Keratinocyte (primary cell): ENCODE measurements at regions not wholly inside any gene's neighbourhood (a gene's known extent, or its start where the extent isn't known, plus 50 kb on each side); places are given as distances from the start of the nearest gene placed in this dataset.

Experiments used
- DNase-seq: peaks from one replicate; pipeline ENCODE4 v3.0.0-alpha.2; 2011; ENCODE audit warnings: low read depth, missing footprints, low spot score
- FAIRE-seq: peaks from 2 replicates; lab custom pipeline; 2011; peaks lifted over from hg19 to GRCh38; lab: Jason Lieb, UNC
- H2AFZ ChIP-seq: 2 replicates; pipeline ENCODE4 v1.6.0; 2012; ENCODE audit warnings: low read length, control low read depth, inconsistent platforms; ENCODE audit not compliant: control insufficient read depth
- H3K27ac ChIP-seq: 2 replicates; pipeline ENCODE4 v1.5.1; 2011; ENCODE audit warnings: low read length; ENCODE audit not compliant: control insufficient read depth, insufficient read depth
- H3K27me3 ChIP-seq: 3 replicates; pipeline ENCODE4 v1.6.0; 2011; ENCODE audit warnings: low read length; ENCODE audit not compliant: control insufficient read depth, insufficient read depth; ENCODE audit errors: extremely low read depth
- H3K36me3 ChIP-seq, 2 experiments: 2 replicates in 1 of 2; 3 replicates in 1 of 2; pipeline ENCODE4 v1.5.1; 2011; ENCODE audit warnings: low read length in 2 of 2, mild to moderate bottlenecking in 1 of 2; ENCODE audit not compliant: control insufficient read depth in 2 of 2, insufficient read depth in 2 of 2; ENCODE audit errors: extremely low read depth in 1 of 2
- H3K4me1 ChIP-seq: 3 replicates; pipeline ENCODE4 v1.5.1; 2011; ENCODE audit warnings: low read length; ENCODE audit not compliant: control insufficient read depth, insufficient read depth; ENCODE audit errors: extremely low read depth
- H3K4me2 ChIP-seq: 3 replicates; pipeline ENCODE4 v1.6.0; 2011; ENCODE audit warnings: low read depth, low read length; ENCODE audit not compliant: control insufficient read depth, insufficient read depth; ENCODE audit errors: extremely low read depth
- H3K4me3 ChIP-seq, 3 experiments: fragments of 200-600 bp in 1 of 3; sonication (generic) in 1 of 3; 2 replicates in 2 of 3; 3 replicates in 1 of 3; pipeline ENCODE4 v1.5.1; 2011 to 2016; ENCODE audit warnings: low read length in 3 of 3, mild to moderate bottlenecking in 3 of 3, control low read depth in 2 of 3, inconsistent platforms in 1 of 3, low read depth in 1 of 3, mixed read lengths in 1 of 3, mixed run types in 1 of 3, moderate library complexity in 1 of 3; ENCODE audit not compliant: control insufficient read depth in 2 of 3, insufficient read depth in 2 of 3; ENCODE audit errors: extremely low read depth in 1 of 3
- H3K79me2 ChIP-seq: 2 replicates; pipeline ENCODE4 v1.6.0; 2012; ENCODE audit warnings: low read length; ENCODE audit not compliant: control insufficient read depth, insufficient read depth
- H3K9ac ChIP-seq: 3 replicates; pipeline ENCODE4 v1.6.0; 2011; ENCODE audit warnings: low read length; ENCODE audit not compliant: control insufficient read depth, insufficient read depth; ENCODE audit errors: extremely low read depth
- H3K9me1 ChIP-seq: 3 replicates; pipeline ENCODE4 v1.6.0; 2011; ENCODE audit warnings: low read length; ENCODE audit not compliant: control insufficient read depth, insufficient read depth; ENCODE audit errors: extremely low read depth
- H3K9me3 ChIP-seq: 2 replicates; pipeline ENCODE4 v1.5.1; 2012; ENCODE audit warnings: low read depth, low read length; ENCODE audit not compliant: control insufficient read depth
- H4K20me1 ChIP-seq: 3 replicates; pipeline ENCODE4 v1.6.0; 2011; ENCODE audit warnings: low read length; ENCODE audit not compliant: control insufficient read depth, insufficient read depth; ENCODE audit errors: extremely low read depth
- EZH2 ChIP-seq: IDR thresholded peaks from one replicate; pipeline ENCODE4 v1.6.1; 2012; ENCODE audit warnings: inconsistent platforms, mild to moderate bottlenecking, low read length, moderate library complexity
- dilution Hi-C: fragments of 300-500 bp; cut with MboI; formaldehyde crosslinking; loops from one replicate; pipeline ENCODE4 v1.7.0; 2020; ENCODE audit warnings: low sequenced_read_pairs; ENCODE audit not compliant: extremely low pct_ligation_motif_present
- TF ChIP-seq, protein P1 (sequence below), 3 experiments: IDR thresholded peaks in 1 of 3; conservative IDR thresholded peaks in 1 of 3; optimal IDR thresholded peaks in 1 of 3; 2 replicates in 2 of 3; 3 replicates in 1 of 3; pipeline versions ENCODE3 to v1.5.1; 2011; ENCODE audit warnings: low read length in 3 of 3, mild to moderate bottlenecking in 3 of 3, moderate library complexity in 2 of 3, control low read depth in 1 of 3, inconsistent platforms in 1 of 3; ENCODE audit not compliant: insufficient read depth in 2 of 3; ENCODE audit errors: extremely low read depth in 1 of 3

DNA sequence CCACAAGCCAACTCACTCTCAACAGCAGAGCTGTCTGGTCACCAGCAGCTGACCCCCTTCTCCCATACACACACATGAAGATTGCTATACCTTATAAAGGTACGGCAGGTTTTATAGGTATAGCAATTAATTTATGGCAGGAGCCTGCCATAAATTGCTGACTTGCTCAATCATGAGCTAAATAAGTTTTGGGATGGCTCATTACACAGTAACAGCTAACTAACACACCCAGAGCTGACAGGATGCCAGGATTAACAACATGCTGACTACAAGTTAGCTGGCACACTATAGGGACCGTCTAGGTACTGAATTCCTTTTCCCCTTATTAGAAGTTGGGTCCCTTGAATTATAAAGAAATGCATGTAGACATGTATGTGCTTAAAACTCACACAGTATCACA, 150.3 kb upstream of the KCNJ18 start:
- H3K4me1 ChIP-seq = peaks cover 7% of the 10 kb centered on the region
- H3K36me3 ChIP-seq = peaks cover 0 to 3% of the 10 kb centered on the region in 2 experiments
- no peak overlapping the region for H3K4me2 ChIP-seq
- dilution Hi-C loops = no loop called here
- peaks cover 2% of the 10 kb centered on the region for H3K9me1 ChIP-seq
- H3K9me3 ChIP-seq = peaks cover 9% of the 10 kb centered on the region
- DNase-seq = no peak
- H3K4me3 ChIP-seq = no peak overlapping the region
- no peak overlapping the region for H3K9ac ChIP-seq
- H3K27me3 ChIP-seq = no peaks in the 10 kb centered on the region
- H3K27ac ChIP-seq = no peak overlapping the region
- H4K20me1 ChIP-seq = no peaks in the 10 kb centered on the region
- TF ChIP-seq, protein P1, sequence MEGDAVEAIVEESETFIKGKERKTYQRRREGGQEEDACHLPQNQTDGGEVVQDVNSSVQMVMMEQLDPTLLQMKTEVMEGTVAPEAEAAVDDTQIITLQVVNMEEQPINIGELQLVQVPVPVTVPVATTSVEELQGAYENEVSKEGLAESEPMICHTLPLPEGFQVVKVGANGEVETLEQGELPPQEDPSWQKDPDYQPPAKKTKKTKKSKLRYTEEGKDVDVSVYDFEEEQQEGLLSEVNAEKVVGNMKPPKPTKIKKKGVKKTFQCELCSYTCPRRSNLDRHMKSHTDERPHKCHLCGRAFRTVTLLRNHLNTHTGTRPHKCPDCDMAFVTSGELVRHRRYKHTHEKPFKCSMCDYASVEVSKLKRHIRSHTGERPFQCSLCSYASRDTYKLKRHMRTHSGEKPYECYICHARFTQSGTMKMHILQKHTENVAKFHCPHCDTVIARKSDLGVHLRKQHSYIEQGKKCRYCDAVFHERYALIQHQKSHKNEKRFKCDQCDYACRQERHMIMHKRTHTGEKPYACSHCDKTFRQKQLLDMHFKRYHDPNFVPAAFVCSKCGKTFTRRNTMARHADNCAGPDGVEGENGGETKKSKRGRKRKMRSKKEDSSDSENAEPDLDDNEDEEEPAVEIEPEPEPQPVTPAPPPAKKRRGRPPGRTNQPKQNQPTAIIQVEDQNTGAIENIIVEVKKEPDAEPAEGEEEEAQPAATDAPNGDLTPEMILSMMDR (optimal IDR thresholded peaks at IDR 0.05 in 1 of 3, IDR thresholded peaks at IDR 0.05 in 1 of 3, conservative IDR thresholded peaks at IDR 0.05 in 1 of 3; ENCODE audit: extremely low read depth in 1 of 3, insufficient read depth in 2 of 3, low read length in 3 of 3) = no peak
- no peak for TF ChIP-seq EZH2
- no peak overlapping the region for H2AFZ ChIP-seq
- no peak for FAIRE-seq
- peaks cover 1% of the 10 kb centered on the region for H3K79me2 ChIP-seq

DNA sequence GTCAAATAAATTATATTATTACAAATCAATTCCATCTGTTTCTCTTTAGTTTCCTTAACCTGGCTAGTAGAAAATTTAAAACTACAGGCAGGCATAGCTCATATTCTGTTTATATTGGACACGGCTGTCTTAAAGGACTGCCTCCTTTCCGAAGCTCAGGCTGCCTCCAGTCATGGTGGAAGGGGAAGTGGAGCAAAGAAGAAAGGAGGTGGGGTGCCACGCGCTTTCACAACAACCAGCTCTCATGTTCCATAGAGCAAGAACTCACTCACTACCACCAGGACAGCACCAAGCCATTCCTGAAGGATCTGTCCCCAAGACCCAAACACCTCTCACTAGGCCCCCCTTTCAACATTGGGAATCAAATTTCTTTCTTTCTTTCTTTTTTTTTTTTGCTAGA, 149.3 kb upstream of the KCNJ18 start:
- TF ChIP-seq, protein P1 (optimal IDR thresholded peaks at IDR 0.05 in 1 of 3, IDR thresholded peaks at IDR 0.05 in 1 of 3, conservative IDR thresholded peaks at IDR 0.05 in 1 of 3; ENCODE audit: extremely low read depth in 1 of 3, insufficient read depth in 2 of 3, low read length in 3 of 3) = no peak
- TF ChIP-seq EZH2 = no peak
- Histone ChIP-seq H3K4me3 (no peak overlapping the region), H3K27ac (no peak overlapping the region), H3K4me1 (peaks cover 7% of the 10 kb centered on the region), H2AFZ (no peak overlapping the region), H3K9me3 (peaks cover 6% of the 10 kb centered on the region), H3K9ac (no peak overlapping the region), H3K79me2 (no peaks in the 10 kb centered on the region), H3K27me3 (no peaks in the 10 kb centered on the region), H4K20me1 (no peaks in the 10 kb centered on the region), H3K36me3 (peaks cover 0 to 3% of the 10 kb centered on the region in 2 experiments), H3K9me1 (peaks cover 2% of the 10 kb centered on the region), H3K4me2 (no peak overlapping the region)
- dilution Hi-C loops = no loop called here
- FAIRE-seq (no peak), DNase-seq (no peak)
